ENCODE measurements at regions not wholly inside any gene's neighbourhood (a gene's known extent, or its start where the extent isn't known, plus 50 kb on each side); places are given as distances from the start of the nearest gene placed in this dataset.

DNA sequence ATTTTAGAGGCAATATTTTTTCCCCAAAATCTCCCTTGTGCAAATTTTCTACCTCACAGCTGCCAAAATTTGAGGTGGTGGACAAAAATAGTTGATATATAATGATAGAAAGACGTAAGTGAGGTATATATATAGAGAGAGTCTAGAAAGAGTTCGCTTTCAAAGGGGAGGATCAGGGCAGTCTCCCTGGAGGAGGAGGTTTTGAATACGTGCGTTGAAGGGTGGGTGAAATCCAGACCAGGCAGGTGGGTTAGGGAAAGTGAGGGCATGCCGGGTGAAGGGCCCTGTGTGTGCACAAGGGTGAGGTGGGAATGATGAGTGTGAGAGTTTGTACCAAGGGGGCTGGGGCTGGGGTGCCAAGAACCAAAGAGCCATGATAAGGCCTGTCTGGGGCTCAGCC, 100.2 kb downstream of the CEBPB start:
- Histone ChIP-seq H3K18ac (ENCODE audit: low read depth in 1 of 2, low read length in 2 of 2) (peak overlapping the region; percentile 96 to 99), H3K23ac (ENCODE audit: low read length in 2 of 2) (no peak overlapping the region), H4K91ac (ENCODE audit: low read length) (peak overlapping the region; percentile 99), H2BK12ac (ENCODE audit: low read length in 2 of 2) (peak overlapping the region; percentile 100), H2AFZ (ENCODE audit: low read depth, low read length) (no peak overlapping the region), H3K27me3 (ENCODE audit: control insufficient read depth in 1 of 2, insufficient read depth in 1 of 2, low read length in 2 of 2) (no peaks in the 10 kb centered on the region), H3K14ac (ENCODE audit: low read length in 2 of 2) (peak overlapping the region in 1 of 2 experiments; percentile 12), H4K8ac (ENCODE audit: low read length) (peak overlapping the region; percentile 20), H2BK5ac (ENCODE audit: low read depth, low read length, poor library complexity, severe bottlenecking) (no peak overlapping the region), H3K4me2 (ENCODE audit: low read length, poor library complexity, severe bottlenecking) (no peak overlapping the region), H2BK15ac (ENCODE audit: low read depth, poor library complexity, severe bottlenecking) (peak overlapping the region; percentile 52), H3K36me3 (ENCODE audit: control insufficient read depth in 1 of 2, insufficient read depth in 2 of 2, low read depth in 1 of 2, low read length in 2 of 2) (no peaks in the 10 kb centered on the region), H3K27ac (ENCODE audit: low read length, poor library complexity, severe bottlenecking) (no peak overlapping the region), H2AK5ac (ENCODE audit: low read length, severe bottlenecking) (peak overlapping the region; percentile 45), H3K4me1 (ENCODE audit: control insufficient read depth, insufficient read depth, low read depth, low read length) (peaks cover 36% of the 10 kb centered on the region), H3K4me3 (ENCODE audit: insufficient read depth in 1 of 2, low read depth in 1 of 2, low read length in 2 of 2) (no peak overlapping the region), H3K9me3 (ENCODE audit: control insufficient read depth, low read length) (no peaks in the 10 kb centered on the region), H3K4ac (ENCODE audit: low read depth in 1 of 2, low read length in 2 of 2) (peak overlapping the region in 1 of 2 experiments; percentile 99), H3K79me1 (replicated peaks; ENCODE audit: low read length, poor library complexity, severe bottlenecking) (no peaks in the 10 kb centered on the region), H3K9ac (ENCODE audit: low read length) (peak overlapping the region; percentile 81), H2BK120ac (ENCODE audit: low read depth, low read length) (peak overlapping the region; percentile 99)
- WGBS: 94% methylated on average over 5 of the region's 5 CpGs
- no peak for DNase-seq

- H3K79me1 ChIP-seq (replicated peaks; ENCODE audit: low read length, poor library complexity, severe bottlenecking): no peaks in the 10 kb centered on the region
- H3K23ac ChIP-seq (ENCODE audit: low read length in 2 of 2): no peak overlapping the region
- H3K36me3 ChIP-seq (ENCODE audit: control insufficient read depth in 1 of 2, insufficient read depth in 2 of 2, low read depth in 1 of 2, low read length in 2 of 2): no peaks in the 10 kb centered on the region
- H4K91ac ChIP-seq (ENCODE audit: low read length): peak overlapping the region; percentile 99
- no peak overlapping the region for H3K4me2 ChIP-seq (ENCODE audit: low read length, poor library complexity, severe bottlenecking)
- peaks cover 32% of the 10 kb centered on the region for H3K4me1 ChIP-seq (ENCODE audit: control insufficient read depth, insufficient read depth, low read depth, low read length)
- no peaks in the 10 kb centered on the region for H3K27me3 ChIP-seq (ENCODE audit: control insufficient read depth in 1 of 2, insufficient read depth in 1 of 2, low read length in 2 of 2)
- no peaks in the 10 kb centered on the region for H3K9me3 ChIP-seq (ENCODE audit: control insufficient read depth, low read length)
- no peak overlapping the region for H2AFZ ChIP-seq (ENCODE audit: low read depth, low read length)
- H2BK5ac ChIP-seq (ENCODE audit: low read depth, low read length, poor library complexity, severe bottlenecking): peak overlapping the region; percentile 14
- peak overlapping the region; percentile 96 to 99 for H3K18ac ChIP-seq (ENCODE audit: low read depth in 1 of 2, low read length in 2 of 2)
- no peak overlapping the region for H3K4me3 ChIP-seq (ENCODE audit: insufficient read depth in 1 of 2, low read depth in 1 of 2, low read length in 2 of 2)
- peak overlapping the region; percentile 94 for H4K8ac ChIP-seq (ENCODE audit: low read length)
- peak overlapping the region; percentile 61 to 99 for H3K4ac ChIP-seq (ENCODE audit: low read depth in 1 of 2, low read length in 2 of 2)
- H2BK15ac ChIP-seq (ENCODE audit: low read depth, poor library complexity, severe bottlenecking): peak overlapping the region; percentile 65
- H2BK120ac ChIP-seq (ENCODE audit: low read depth, low read length): peak overlapping the region; percentile 99
- peak overlapping the region; percentile 81 for H3K9ac ChIP-seq (ENCODE audit: low read length)
- peak overlapping the region in 1 of 2 experiments; percentile 89 for H3K14ac ChIP-seq (ENCODE audit: low read length in 2 of 2)
- DNase-seq: no peak
- H3K27ac ChIP-seq (ENCODE audit: low read length, poor library complexity, severe bottlenecking): no peak overlapping the region
- WGBS: 97% methylated on average over 15 of the region's 16 CpGs
- H2AK5ac ChIP-seq (ENCODE audit: low read length, severe bottlenecking): peak overlapping the region; percentile 45
- H2BK12ac ChIP-seq (ENCODE audit: low read length in 2 of 2): peak overlapping the region; percentile 100
These were observed 100.8 kb downstream of the CEBPB start for GRCh38 chr20:50291254-50292078.

DNA sequence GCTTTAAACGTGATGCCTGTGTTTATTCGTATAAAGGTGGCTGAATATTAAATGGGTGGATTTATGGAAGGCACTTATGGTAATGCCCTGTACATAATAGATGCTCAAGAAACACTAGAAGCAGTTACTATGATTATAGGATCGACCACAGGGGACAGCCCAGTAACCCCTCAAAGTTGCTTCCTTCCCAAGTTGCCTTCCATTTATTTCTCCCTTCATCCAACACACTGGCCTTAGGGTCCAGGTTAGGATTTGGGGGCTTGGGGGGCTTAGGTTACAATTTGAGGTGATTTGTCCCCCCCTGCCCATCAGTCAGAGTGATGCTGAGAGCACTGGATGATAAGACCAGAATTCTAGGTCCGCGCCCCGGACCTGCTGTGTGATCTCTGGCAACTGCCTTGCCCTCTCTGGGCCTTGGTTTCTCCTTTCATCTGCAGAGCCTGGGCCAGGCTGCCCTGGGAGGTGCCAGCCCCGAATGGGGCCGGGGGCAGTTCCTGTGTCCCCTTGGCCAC, 101.5 kb downstream of the CEBPB start:
- H2BK120ac ChIP-seq (ENCODE audit: low read depth, low read length): peak overlapping the region; percentile 99
- peaks cover 29% of the 10 kb centered on the region for H3K4me1 ChIP-seq (ENCODE audit: control insufficient read depth, insufficient read depth, low read depth, low read length)
- H3K27ac ChIP-seq (ENCODE audit: low read length, poor library complexity, severe bottlenecking): peak overlapping the region; percentile 49
- H2AK5ac ChIP-seq (ENCODE audit: low read length, severe bottlenecking): peak overlapping the region; percentile 70
- peak overlapping the region; percentile 99 for H4K91ac ChIP-seq (ENCODE audit: low read length)
- H3K79me1 ChIP-seq (replicated peaks; ENCODE audit: low read length, poor library complexity, severe bottlenecking): no peaks in the 10 kb centered on the region
- H2BK15ac ChIP-seq (ENCODE audit: low read depth, poor library complexity, severe bottlenecking): peak overlapping the region; percentile 99
- H4K8ac ChIP-seq (ENCODE audit: low read length): peak overlapping the region; percentile 94
- no peak overlapping the region for H3K4me3 ChIP-seq (ENCODE audit: insufficient read depth in 1 of 2, low read depth in 1 of 2, low read length in 2 of 2)
- peak overlapping the region; percentile 94 to 99 for H3K4ac ChIP-seq (ENCODE audit: low read depth in 1 of 2, low read length in 2 of 2)
- H3K23ac ChIP-seq (ENCODE audit: low read length in 2 of 2): no peak overlapping the region
- peak overlapping the region; percentile 100 for H2BK12ac ChIP-seq (ENCODE audit: low read length in 2 of 2)
- DNase-seq: no peak
- 56% methylated on average over 7 of the region's 8 CpGs for WGBS
- no peak overlapping the region for H2AFZ ChIP-seq (ENCODE audit: low read depth, low read length)
- peak overlapping the region in 1 of 2 experiments; percentile 89 for H3K14ac ChIP-seq (ENCODE audit: low read length in 2 of 2)
- H3K4me2 ChIP-seq (ENCODE audit: low read length, poor library complexity, severe bottlenecking): no peak overlapping the region
- H3K27me3 ChIP-seq (ENCODE audit: control insufficient read depth in 1 of 2, insufficient read depth in 1 of 2, low read length in 2 of 2): no peaks in the 10 kb centered on the region
- peak overlapping the region; percentile 96 to 99 for H3K18ac ChIP-seq (ENCODE audit: low read depth in 1 of 2, low read length in 2 of 2)
- peak overlapping the region; percentile 33 for H2BK5ac ChIP-seq (ENCODE audit: low read depth, low read length, poor library complexity, severe bottlenecking)
- no peaks in the 10 kb centered on the region for H3K9me3 ChIP-seq (ENCODE audit: control insufficient read depth, low read length)
- no peaks in the 10 kb centered on the region for H3K36me3 ChIP-seq (ENCODE audit: control insufficient read depth in 1 of 2, insufficient read depth in 2 of 2, low read depth in 1 of 2, low read length in 2 of 2)
- H3K9ac ChIP-seq (ENCODE audit: low read length): peak overlapping the region; percentile 81

- no peak overlapping the region for H3K23ac ChIP-seq (ENCODE audit: low read length in 2 of 2)
- H2BK15ac ChIP-seq (ENCODE audit: low read depth, poor library complexity, severe bottlenecking): peak overlapping the region; percentile 99
- H3K9ac ChIP-seq (ENCODE audit: low read length): peak overlapping the region; percentile 81
- H2BK12ac ChIP-seq (ENCODE audit: low read length in 2 of 2): peak overlapping the region; percentile 100
- H3K27me3 ChIP-seq (ENCODE audit: control insufficient read depth in 1 of 2, insufficient read depth in 1 of 2, low read length in 2 of 2): no peaks in the 10 kb centered on the region
- peak overlapping the region; percentile 58 for H3K27ac ChIP-seq (ENCODE audit: low read length, poor library complexity, severe bottlenecking)
- H3K4me1 ChIP-seq (ENCODE audit: control insufficient read depth, insufficient read depth, low read depth, low read length): peaks cover 29% of the 10 kb centered on the region
- no peak overlapping the region for H2AFZ ChIP-seq (ENCODE audit: low read depth, low read length)
- peak; percentile 98 for DNase-seq
- H3K18ac ChIP-seq (ENCODE audit: low read depth in 1 of 2, low read length in 2 of 2): peak overlapping the region; percentile 96 to 99
- peak overlapping the region; percentile 99 for H4K91ac ChIP-seq (ENCODE audit: low read length)
- peak overlapping the region; percentile 33 for H2BK5ac ChIP-seq (ENCODE audit: low read depth, low read length, poor library complexity, severe bottlenecking)
- no peaks in the 10 kb centered on the region for H3K9me3 ChIP-seq (ENCODE audit: control insufficient read depth, low read length)
- peak overlapping the region; percentile 70 for H2AK5ac ChIP-seq (ENCODE audit: low read length, severe bottlenecking)
- H4K8ac ChIP-seq (ENCODE audit: low read length): peak overlapping the region; percentile 92
- WGBS: 30% methylated on average over 25 of the region's 26 CpGs
- H2BK120ac ChIP-seq (ENCODE audit: low read depth, low read length): peak overlapping the region; percentile 99
- H3K36me3 ChIP-seq (ENCODE audit: control insufficient read depth in 1 of 2, insufficient read depth in 2 of 2, low read depth in 1 of 2, low read length in 2 of 2): no peaks in the 10 kb centered on the region
- H3K79me1 ChIP-seq (replicated peaks; ENCODE audit: low read length, poor library complexity, severe bottlenecking): no peaks in the 10 kb centered on the region
- no peak overlapping the region for H3K4me2 ChIP-seq (ENCODE audit: low read length, poor library complexity, severe bottlenecking)
- H3K4me3 ChIP-seq (ENCODE audit: insufficient read depth in 1 of 2, low read depth in 1 of 2, low read length in 2 of 2): no peak overlapping the region
- H3K14ac ChIP-seq (ENCODE audit: low read length in 2 of 2): peak overlapping the region in 1 of 2 experiments; percentile 88
- H3K4ac ChIP-seq (ENCODE audit: low read depth in 1 of 2, low read length in 2 of 2): peak overlapping the region; percentile 57 to 99
These were observed 102.1 kb downstream of the CEBPB start for GRCh38 chr20:50292591-50293283.

All from mesenchymal stem cell (in vitro differentiated cells and primary cell).